Gastrocnemius medialis (tissue), 4 donors: ENCODE measurements at regions not wholly inside any gene's neighbourhood (a gene's known extent, or its start where the extent isn't known, plus 50 kb on each side); places are given as distances from the start of the nearest gene placed in this dataset.

Experiments
- CTCF ChIP-seq, 5 experiments: fragments of 450-650 bp in 3 of 5; fragments of 200-600 bp in 2 of 5; sonication (generic) in 2 of 5; IDR thresholded peaks in 4 of 5; conservative IDR thresholded peaks in 1 of 5; 1 replicate in 4 of 5; 2 replicates in 1 of 5; pipeline ENCODE4 v1.5.1; 2016 to 2019; ENCODE audit warnings: antibody characterized with exemption in 5 of 5, mild to moderate bottlenecking in 3 of 5, moderate library complexity in 3 of 5
- POLR2A ChIP-seq, 2 donors: fragments of 450-650 bp; IDR thresholded peaks; one replicate each; pipeline ENCODE4 v1.6.1; 2017; ENCODE audit warnings: antibody characterized with exemption in 2 of 2, mild to moderate bottlenecking in 2 of 2, moderate library complexity in 2 of 2

DNA sequence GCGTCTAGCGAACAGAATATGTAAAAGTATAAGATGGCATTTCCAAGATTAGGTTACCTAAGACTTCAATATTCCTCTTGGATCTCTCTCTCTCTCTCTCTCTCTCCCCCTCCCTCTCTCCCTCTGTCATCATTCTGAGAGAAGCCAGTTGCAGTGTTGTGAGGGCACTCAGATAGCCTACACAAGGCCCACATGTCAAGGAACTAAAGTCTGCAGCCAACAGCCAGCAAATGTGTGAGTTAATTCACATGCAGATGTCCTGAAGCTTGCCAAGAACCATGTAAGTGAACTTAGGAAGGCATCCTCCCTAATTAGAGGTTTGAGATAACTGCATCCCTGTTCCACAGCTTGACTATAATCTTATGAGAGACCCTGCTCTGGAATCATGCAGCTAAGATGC is 822.9 kb upstream of the PRR20A start:
- TF ChIP-seq CTCF (IDR thresholded peaks at IDR 0.05 in 4 of 5, conservative IDR thresholded peaks at IDR 0.05 in 1 of 5), result no peak
- TF ChIP-seq POLR2A (IDR thresholded peaks at IDR 0.05), result no peak
